LoVo (cell line): ENCODE measurements at regions not wholly inside any gene's neighbourhood (a gene's known extent, or its start where the extent isn't known, plus 50 kb on each side); places are given as distances from the start of the nearest gene placed in this dataset.
A peak's percentile ranks its signal among the peaks of the same experiment; 100 is the strongest.

Experiments
- DNase-seq: peaks from one replicate; pipeline ENCODE4 v3.0.0-alpha.2; 2016; ENCODE audit warnings: low spot score

DNA sequence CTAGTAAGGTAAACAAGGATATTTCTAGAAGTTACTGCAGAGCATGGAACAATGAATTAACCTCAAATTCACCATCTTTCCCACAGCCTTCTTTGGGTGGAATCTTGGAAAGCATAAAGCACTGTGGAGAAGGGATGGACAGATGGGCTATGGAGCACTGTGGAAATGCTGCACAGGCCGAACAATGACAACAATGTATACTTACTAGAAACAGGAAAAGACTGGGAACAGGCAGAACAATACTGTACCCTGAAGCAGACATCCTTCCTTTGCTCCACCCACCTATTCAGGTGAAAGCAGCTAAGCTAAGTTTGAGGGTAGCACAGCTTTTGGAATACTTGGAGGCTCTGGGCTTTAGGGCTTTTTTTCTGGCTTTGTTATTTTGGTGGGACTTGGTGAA, 250.6 kb upstream of the KLF8 start:
- no peak for DNase-seq

DNA sequence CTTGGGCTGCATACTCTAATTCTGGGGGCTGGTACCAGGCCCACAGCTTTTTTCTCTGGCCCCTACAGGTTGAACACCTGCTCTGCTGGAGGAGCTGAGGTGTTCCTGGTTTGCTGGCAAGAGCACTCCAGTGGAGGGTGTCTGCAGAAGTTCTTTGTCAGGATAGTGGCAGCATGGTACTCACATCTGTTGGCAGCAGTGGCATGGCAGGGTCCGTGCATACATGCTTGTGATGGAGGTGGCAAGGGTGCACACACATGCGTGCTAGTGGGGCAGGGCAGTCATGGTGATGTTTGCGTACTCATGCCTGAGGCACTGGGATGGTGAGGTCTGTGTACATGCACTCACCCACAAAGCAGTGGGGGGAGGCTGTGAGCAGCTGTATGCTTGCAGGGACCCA, 235.5 kb upstream of the KLF8 start:
- DNase-seq: no peak

GRCh38 chrX:56000174-56000573, 232.0 kb upstream of the KLF8 start:
- DNase-seq: no peak

DNA sequence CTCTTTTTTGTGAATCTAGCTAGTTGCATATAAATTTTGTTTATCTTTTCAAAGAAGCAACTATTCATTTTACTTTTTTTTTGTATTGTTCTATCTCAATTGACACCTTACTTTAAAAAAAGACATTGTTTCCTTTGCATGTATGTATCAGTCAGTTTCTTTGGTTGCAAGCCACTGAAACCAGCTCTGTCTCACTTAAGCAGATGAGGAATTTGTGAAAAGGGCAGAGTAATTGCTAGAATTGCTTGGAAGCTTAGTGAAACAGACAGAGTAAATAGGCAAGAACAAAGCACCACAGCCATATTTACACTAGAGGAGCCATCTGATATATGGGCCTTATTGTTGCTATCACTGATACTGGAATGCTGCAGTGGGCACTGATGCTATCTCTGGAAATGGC, 231.4 kb upstream of the KLF8 start:
- no peak for DNase-seq

GRCh38 chrX:56025872-56026571, 206.1 kb upstream of the KLF8 start:
- DNase-seq: no peak

GRCh38 chrX:56026815-56027214, 205.3 kb upstream of the KLF8 start:
- DNase-seq: no peak

DNA sequence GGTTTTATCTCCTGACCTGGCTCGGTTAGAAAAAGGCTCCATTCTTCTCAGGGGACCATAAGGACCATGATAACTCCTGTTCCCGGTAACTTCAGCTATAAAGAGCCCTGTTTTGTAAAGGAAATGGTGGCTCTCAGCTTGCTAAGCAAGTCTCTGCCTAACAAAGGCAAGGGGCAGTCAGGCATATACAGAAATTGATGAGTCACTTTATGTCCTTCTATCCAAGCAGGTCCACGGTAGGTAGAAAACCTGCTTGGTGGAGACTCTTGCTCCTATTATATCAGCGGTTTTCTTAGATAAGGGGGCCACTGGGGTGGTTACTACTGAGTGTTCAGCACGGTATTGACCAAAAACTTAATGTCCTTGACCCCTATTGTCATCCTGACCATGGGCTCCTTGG, 203.0 kb upstream of the KLF8 start:
- DNase-seq: no peak

DNA sequence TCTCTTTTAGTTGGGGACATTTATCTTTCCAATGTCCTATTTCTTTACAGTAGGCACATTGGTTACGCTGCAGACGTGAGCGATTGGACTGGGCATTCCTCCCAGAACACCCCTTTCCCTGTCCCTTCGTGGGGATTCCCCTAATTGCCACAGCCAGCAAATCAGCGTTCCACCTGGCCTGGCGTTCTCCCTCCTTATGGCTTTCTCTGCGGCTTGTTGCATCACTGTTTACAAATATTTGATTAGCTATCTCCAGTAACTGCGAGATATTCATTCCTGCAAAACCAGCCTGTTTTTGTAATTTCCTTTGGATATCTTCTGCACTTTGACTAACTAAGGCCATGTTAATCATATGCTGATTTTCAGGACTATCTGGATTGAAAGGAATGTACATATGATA, 202.5 kb upstream of the KLF8 start:
- DNase-seq: no peak

DNA sequence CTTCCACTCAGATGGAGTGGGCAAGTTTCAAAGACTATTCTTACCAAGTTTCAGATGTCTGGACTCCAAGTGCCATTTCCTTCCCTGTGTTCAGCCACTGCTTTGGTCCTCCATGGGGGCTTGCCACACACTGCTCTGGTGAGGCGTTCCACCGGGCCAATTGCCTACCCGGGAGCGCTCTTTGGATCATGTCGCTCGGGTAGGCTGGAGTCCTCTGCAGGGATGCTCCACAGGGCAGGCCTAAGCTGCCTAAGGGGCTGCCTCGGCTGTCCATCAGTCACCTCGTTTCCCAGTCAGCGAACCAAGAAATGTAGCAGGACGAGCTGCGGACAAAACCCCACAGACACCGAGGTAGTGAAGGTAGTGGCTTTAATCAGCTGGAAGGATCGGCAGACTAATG, 200.7 kb upstream of the KLF8 start:
- DNase-seq: no peak

- DNase-seq: no peak
Observed at GRCh38 chrX:56033495-56034180, 198.5 kb upstream of the KLF8 start.

DNA sequence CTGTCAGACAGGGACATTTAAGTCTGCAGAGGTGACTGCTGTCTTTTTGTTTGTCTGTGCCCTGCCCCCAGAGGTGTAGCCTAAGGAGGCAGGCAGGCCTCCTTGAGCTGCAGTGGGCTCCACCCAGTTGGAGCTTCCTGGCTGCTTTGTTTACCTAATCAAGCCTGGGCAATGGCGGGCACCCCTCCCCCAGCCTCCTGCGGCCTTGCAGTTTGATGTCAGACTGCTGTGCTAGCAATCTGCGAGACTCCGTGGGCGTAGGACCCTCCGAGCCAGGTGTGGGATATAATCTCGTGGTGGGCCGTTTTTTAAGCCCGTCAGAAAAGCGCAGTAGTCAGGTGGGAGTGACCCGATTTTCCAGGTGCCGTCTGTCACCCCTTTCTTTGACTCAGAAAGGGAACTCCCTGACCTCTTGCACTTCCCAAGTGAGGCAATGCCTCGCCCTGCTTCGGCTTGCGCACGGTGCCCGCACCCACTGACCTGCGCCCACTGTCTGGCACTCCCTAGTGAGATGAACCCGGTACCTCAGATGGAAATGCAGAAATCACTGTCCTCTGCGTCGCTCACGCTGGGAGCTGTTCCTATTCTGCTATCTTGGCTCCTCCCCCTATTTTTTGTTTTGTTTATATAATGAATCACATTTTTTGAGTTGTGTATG, 179.4 kb upstream of the KLF8 start:
- DNase-seq: peak; percentile 0

DNA sequence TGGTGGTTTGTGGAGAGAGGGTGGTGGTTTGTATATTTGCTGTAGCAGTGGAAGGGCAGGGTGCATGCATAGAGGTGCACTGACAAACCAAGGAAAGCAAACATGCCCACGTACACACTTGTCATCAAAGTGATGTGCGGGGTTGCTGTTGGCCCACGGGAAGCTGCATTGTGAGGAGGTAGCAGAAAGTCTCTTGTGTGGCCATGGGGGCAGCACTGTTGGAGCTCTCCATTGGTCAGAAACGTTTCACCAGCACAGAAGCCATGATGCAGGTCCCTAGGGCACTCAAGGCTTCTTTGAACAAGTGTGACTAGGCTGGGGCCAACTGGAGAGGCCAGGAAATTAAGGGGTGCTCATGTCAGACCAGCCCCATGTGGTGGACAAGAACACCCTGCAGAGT, 174.8 kb upstream of the KLF8 start:
- DNase-seq: no peak

- no peak for DNase-seq
Observed at GRCh38 chrX:56066016-56066415, 166.1 kb upstream of the KLF8 start.

DNA sequence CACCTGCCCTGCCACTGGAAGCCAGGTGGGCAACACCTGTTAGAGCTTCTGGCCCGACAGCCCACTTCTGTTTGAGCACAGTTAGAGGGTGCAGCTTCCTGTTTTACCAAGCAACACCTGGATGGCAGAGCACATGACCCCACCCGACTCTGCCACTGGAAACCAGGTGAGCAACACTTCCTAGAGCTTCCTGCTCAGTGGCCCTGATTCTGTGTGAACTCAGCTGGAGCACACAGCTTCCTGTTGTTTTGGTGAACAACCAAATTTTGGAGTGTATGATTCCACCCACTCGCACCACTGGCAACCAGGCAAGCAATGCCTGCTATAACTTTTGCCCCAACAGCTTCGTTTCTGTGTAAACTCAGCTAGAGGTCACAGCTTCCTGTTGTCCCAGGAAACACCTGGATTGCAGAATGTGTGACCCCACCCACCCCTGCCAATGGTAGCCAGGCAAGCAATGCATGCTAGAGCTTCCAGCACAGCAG, 163.8 kb upstream of the KLF8 start:
- no peak for DNase-seq

DNA sequence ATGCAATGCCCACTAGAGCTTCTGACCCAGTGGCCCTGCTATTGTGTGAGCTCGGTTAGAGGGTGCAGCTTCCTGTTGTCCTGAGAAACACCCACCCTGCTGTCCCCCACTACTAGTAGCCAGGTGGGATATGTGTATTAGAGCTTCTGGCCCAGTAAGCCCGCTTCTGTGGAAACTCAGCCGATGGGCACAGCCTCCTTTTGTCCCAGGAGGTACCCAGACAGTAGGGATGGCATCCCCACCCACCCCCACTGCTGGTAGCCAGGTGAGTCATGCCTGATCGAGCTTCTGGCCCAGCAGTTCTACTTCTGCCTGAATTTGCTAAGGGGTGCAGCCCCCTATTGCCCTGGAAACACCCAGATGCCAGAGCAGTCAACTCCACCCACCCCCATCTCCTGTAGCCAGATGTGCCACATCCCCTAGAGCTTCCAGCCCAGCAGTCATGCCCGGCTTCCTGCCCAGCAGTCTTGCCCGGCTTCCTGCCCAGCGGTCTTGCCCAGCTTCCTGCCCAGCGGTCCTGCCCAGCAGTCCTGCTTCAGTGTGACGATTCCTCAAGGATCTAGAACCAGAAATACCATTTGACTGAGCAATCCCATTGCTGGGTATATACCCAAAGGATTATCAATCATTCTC, 162.7 kb upstream of the KLF8 start:
- no peak for DNase-seq

GRCh38 chrX:56089376-56089775, 142.8 kb upstream of the KLF8 start:
- no peak for DNase-seq

DNA sequence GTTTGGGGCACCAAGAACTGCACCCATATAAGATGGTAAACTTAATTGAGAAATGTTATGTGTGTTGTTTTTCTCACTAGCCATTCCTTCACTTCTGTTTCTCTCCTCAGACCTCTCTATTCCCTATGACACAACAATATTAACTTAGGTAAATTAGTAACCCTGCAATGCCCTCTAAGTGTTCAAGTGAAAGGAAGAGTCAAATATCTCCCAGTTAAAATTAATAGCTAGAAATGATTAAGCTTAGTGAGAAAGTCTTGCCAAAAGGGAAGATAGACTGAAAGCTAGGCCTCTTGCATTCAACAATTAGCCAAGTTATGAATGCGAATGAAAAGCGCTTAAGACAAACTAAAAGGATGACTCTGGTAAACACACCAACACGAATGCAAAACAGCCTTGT, 132.9 kb upstream of the KLF8 start:
- no peak for DNase-seq

GRCh38 chrX:56107320-56107719, 124.8 kb upstream of the KLF8 start:
- DNase-seq: no peak

DNA sequence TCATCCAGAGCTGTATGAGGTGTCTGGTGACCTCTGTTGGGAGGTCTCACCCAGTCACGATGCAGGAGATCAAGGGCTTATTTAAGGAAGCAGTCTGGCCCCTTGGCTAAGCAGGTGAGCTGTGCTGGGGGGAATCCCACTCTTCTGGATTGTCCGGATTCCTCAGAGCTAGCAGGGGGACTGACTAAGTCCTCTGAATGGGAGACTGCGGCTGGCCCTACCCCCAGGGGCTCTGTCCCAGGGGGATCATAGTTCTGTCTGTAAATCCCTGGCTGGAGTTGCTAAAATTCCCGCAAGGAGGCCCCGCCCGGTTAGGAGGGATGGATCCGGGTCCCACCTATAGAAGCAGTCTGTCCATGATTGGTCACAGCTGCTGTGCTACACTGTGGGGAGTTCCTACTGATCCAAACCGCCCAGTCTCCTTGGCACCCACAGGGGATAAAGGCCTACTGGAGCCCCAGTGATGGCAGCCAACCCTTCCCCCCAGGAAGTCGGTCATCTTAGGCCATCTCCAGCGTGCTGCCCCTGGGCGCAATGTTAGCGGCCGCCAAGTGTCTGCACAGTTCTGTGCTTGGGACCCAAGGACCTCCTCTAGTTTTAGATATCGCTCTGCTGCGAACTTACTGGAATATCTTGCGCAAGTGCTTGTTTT, 118.2 kb upstream of the KLF8 start:
- DNase-seq: no peak

GRCh38 chrX:56114437-56114787, 117.7 kb upstream of the KLF8 start:
- no peak for DNase-seq

GRCh38 chrX:56120242-56120641, 111.9 kb upstream of the KLF8 start:
- no peak for DNase-seq

DNA sequence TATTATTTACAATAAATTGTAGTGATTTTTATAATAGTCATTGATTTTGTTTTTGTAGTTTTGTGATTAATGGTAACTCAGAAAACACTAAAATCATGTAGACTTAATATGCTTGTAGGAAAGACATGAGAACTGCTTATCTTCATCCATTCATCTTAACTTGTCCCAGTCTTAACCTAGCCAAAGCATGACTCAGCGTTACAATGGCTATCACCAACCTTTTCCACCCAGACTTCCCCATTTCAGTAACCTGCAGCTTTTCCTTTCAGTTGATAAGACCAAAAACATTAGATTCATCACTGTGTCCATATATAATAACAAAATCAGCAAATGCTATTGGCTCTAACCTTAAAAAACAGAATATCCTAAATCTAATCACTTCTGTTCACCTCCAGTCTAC, 106.2 kb upstream of the KLF8 start:
- DNase-seq: no peak

GRCh38 chrX:56130031-56130430, 102.1 kb upstream of the KLF8 start:
- no peak for DNase-seq
